ENCODE measurements at regions not wholly inside any gene's neighbourhood (a gene's known extent, or its start where the extent isn't known, plus 50 kb on each side); places are given as distances from the start of the nearest gene placed in this dataset.

DNA sequence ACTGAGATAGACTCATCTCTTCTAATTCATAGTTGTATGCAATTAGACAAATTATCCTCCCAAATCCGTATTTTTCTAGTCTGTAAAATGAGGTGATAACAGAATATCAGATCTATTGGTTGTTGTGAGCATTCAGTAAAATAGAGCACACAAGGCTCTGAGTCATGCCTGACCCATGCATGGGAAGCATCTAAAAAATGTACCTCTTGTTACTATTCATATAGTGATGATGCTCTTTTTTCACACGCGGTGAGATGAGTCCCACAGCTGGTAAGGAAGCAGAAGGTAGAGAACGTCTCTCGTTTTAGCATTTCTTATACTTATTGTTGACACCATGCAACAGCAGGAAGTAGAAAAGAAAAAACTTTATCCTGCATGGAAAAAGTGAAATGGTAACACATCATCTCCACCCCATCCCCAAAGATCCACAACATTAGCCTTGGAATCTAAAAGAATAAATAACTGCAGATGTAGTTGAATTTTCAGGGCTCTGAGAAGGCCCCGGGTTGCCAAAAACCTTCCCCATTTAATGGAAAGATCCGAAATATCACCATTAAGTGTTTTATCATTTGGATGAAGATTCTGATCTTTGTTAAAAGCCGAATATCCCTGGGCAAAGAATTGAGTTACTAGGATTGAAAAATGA, 215.6 kb downstream of the TMEM114 start:
- DNase-seq (ENCODE audit: low spot score), result no peak

- no peak for DNase-seq (ENCODE audit: low spot score)
Measured at GRCh38 chr16:8373676-8374431, 216.5 kb downstream of the TMEM114 start.

DNA sequence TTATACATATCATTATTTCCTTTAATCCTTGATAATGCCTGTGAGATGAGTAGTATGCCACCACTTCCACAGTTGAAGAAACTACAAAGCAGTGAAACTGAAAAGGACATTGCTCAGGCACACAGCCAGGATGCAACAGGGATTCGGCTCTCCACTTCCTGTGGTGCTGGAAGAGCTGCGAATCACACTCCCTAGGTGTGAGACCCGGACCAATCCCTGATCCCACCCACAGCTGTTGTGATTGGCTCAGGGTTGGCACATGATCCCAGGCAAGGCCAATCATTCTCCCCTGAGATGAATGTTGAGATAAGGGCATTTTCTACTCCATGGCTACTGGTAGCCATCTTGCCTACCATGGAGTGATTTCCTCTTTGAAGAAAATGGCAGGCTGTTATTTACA, 218.2 kb downstream of the TMEM114 start:
- no peak for DNase-seq (ENCODE audit: low spot score)

GRCh38 chr16:8370374-8371270, 219.7 kb downstream of the TMEM114 start:
- DNase-seq (ENCODE audit: low spot score), result no peak

- no peak for DNase-seq (ENCODE audit: low spot score)
Measured at GRCh38 chr16:8358937-8359336, 231.4 kb downstream of the TMEM114 start.

DNA sequence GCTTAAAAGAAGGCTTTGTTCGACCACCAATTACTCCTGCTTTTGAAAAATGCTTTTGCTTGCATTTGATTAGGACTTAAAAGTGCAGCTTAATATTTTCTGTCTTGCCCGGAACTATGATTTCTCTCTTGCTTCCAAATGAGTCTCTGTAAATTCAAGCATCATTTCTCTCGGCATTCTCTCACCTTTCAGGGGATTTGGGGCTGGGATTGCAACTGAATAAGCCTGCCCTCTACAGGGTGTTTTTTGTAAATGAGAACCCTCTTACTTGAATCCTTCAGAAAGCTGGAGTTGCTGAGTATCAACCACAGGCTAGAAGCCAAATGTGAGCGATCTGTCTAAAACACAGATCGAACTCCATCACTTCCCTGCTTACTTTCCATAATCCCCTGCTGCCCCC, 234.6 kb downstream of the TMEM114 start:
- no peak for DNase-seq (ENCODE audit: low spot score)

DNA sequence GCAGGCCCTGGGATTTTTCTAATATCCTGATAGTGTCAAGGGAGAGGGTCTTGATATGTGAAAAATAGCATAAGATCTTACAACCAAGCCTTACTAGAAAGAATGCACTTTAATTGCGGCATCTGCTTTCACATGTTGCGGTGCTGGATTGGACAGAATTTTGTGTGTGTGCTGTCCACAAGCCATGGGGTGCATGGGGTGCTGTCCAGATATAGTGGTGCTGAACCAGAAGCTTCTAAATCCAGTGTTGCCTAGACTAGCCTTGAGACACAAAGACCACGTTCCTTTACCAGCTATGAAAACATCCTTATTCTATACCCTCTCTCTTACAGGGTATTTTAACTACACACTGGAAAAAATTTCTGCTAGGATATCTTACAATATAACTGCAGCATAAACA, 244.0 kb downstream of the TMEM114 start:
- no peak for DNase-seq (ENCODE audit: low spot score)

DNA sequence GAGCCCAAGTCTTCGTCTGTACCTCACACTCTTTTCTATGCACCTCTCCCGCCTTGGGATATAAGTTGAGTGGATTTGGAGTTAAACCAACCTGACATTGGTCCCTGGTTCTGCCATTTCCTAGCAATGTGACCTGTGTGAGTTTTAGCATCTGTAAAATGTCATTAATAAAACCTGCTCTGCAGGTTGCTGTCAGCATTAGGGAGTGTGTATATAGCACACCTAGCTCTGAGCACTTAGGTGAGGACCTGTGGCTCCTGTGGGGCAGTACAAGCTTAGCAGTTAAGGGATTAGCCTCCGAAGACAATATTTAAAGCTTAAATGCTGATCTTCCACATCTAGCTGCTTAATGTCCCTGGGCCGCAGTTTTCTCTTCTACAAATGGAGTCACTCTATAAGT, 248.0 kb downstream of the TMEM114 start:
- DNase-seq (ENCODE audit: low spot score), result no peak

DNA sequence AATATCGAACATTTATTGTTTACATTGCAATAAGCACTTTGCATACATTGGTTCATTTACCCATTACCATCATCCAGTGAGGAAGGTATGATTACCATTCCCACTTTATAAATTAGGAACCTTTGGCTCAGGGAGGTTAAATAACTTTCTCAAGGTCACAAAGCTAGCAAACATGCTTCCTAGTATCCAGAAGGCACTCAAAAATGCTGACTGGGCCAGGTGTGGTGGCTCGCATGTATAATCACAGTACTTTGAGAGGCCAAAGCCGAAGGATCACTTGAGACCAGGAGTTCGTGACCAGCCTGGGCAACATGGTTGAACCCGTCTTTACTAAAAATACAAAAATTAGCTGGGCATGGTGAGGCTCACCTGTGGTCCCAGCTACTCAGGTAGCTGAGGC, 259.6 kb downstream of the TMEM114 start:
- DNase-seq (ENCODE audit: low spot score), result no peak

DNA sequence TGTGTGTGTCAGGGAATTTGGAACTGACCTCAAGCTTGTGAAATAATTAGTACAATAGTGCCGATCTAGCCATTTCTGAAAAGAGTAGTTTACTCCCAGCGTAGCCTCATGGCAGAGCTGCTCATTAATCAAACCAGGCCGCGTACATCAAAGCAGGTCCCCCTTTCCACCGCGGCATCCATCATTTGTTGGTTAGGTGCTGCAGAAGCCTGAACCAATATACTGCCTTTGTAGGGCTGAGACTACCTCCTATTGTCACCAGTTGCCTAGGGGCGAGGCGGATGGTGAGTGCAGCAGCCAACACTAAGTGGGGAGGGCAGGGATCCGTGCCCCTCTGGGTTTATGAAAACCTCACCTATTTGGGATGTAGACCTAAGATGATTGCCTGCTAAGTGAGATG, 264.1 kb downstream of the TMEM114 start:
- DNase-seq (ENCODE audit: low spot score), result no peak

- DNase-seq (ENCODE audit: low spot score), result no peak
Measured at GRCh38 chr16:8323153-8323552, 267.2 kb downstream of the TMEM114 start.

DNA sequence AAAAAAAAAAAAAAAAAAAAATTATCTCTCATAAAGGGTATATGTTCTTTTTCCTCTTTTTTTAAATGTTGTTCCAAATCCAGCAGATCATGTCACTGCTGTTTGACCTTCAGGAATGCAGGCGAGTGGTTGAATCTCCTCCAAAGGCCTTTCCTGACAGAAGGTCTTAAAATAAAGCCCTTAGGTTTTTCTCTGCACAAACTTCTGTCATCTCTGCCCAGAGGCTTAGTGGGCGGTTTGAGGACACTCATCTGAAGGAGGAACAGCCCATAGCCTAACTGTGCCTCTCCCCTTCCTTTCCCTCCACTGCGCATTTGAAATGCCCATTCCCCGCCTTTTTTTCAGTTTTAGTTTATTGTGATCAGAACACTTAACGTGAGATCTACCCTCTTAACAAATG, 270.2 kb downstream of the TMEM114 start:
- no peak for DNase-seq (ENCODE audit: low spot score)

DNA sequence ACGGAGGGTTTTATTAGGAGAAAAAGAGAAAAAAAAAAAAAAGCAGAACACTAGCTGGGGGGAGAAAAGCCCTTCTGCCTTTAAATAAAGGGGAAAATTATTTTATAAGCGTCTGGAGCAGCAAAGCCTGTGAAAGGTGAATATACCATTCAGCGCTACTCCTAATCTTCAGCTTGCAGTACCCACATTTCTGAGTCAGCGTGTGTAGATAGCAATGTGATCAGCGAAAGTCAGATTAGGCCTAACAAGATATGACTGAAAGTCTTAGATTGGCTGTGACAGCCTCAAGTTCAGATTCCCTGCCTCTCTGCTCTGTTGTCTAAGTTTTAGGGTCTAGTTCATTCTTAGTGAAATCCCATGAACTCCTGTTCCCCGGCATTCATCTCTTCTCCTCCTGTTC, 279.5 kb downstream of the TMEM114 start:
- DNase-seq (ENCODE audit: low spot score), result no peak

- DNase-seq (ENCODE audit: low spot score), result no peak
Measured at GRCh38 chr16:8310323-8310722, 280.0 kb downstream of the TMEM114 start.

DNA sequence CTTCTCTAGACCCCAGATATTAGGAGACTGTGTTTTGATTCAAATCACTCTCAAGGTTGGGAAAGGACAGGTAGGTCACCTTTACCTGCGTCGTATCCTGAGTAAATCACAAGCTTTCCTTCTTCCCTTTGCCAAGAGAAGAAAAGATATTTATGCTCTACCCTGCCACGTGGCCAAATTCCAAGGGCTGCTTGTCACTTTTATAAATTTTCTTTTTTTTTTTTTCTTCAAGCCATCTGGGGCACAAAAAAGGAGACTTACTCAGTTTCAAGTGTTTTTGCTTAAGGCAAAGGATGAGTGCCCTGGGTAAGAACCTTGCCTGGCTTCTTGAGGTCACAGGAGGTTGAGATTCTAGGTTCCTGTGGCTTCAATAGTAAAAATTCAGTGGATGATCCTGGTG, 285.1 kb downstream of the TMEM114 start:
- no peak for DNase-seq (ENCODE audit: low spot score)

DNA sequence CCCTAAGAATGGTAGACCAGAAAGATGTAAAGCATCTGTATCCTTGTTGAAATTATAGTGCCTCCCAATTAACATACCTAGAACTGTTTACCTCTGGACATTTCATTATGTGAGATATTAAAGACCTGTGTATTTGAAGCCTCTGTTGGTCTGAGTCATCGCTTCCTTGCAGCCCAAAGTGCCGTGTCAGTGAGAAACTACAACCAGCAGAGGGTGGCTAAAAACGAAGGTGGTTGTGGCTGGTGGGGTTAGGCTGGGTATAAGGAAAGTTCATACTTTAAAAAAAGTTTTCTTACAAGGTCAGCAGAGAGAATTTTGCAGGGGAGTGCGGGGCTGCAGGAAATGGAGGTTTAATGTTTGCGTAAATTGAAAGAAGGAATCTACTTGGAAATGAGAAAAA, 290.7 kb downstream of the TMEM114 start:
- no peak for DNase-seq (ENCODE audit: low spot score)

GRCh38 chr16:8295513-8296237, 294.6 kb downstream of the TMEM114 start:
- DNase-seq (ENCODE audit: low spot score), result no peak

GRCh38 chr16:8293413-8293812, 296.9 kb downstream of the TMEM114 start:
- no peak for DNase-seq (ENCODE audit: low spot score)

GRCh38 chr16:8292271-8292670, 298.0 kb downstream of the TMEM114 start:
- no peak for DNase-seq (ENCODE audit: low spot score)

DNA sequence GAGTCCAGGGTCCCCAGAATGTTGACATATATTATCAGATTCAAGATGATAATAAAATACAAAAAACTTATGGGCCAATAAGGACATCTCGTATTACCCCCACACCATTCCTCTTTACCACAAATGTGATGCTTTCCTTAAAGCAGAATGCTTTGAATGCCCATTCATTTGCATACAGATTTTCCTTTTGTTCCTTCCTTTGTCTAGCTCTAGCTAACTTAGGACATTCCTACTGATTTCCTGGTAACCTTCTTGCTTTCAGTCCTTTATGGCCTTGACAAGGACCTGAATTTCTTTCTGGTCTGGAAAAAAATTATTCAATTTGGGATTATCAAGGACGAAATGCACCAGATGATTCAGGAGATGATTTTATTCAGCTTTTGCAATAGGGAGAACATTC, 304.0 kb downstream of the TMEM114 start:
- DNase-seq (ENCODE audit: low spot score), result no peak

DNA sequence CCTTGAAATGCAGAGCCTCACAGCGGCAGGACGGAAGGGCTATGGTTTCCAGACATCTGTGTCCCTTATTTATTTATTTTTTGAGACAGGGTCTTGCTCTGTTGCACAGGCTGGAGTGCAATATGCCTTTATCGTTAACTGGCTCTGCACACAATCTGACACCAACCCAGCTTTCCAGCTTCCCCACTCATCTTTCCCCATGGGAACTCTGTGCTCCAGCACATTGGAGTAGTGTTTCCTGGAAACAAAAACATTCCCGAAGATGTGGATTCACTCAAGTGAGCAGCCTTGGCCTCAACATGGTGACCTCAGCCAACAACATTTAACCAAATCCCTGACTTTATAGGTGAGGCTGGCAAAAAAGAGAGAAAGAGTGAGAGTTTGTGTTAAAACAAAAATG, 307.1 kb downstream of the TMEM114 start:
- DNase-seq (ENCODE audit: low spot score), result no peak

GRCh38 chr16:8278031-8278580, 312.2 kb downstream of the TMEM114 start:
- DNase-seq (ENCODE audit: low spot score), result no peak
